Esophagus mucosa (tissue), 1 donor: ENCODE measurements at regions not wholly inside any gene's neighbourhood (a gene's known extent, or its start where the extent isn't known, plus 50 kb on each side); places are given as distances from the start of the nearest gene placed in this dataset.

Experiments used
- ATAC-seq: fragments of 200-7000 bp; cut with Tn5 transposase; one replicate; pipeline ENCODE4 v1.9.1; 2020
- donor health status: DM: yes; HTN: yes; CAD: no.

- no peak for ATAC-seq
Observed at GRCh38 chr2:6301426-6301825, 564.3 kb downstream of the CMPK2 start.

GRCh38 chr2:6308986-6309385 lies 556.7 kb downstream of the CMPK2 start:
- ATAC-seq: no peak

- ATAC-seq: no peak
Observed at GRCh38 chr2:6309415-6310255, 556.1 kb downstream of the CMPK2 start.

GRCh38 chr2:6310256-6311215 lies 555.2 kb downstream of the CMPK2 start:
- ATAC-seq: no peak

GRCh38 chr2:6312367-6312766 lies 553.3 kb downstream of the CMPK2 start:
- ATAC-seq: no peak

- ATAC-seq: no peak
Observed at GRCh38 chr2:6314218-6314960, 551.3 kb downstream of the CMPK2 start.

GRCh38 chr2:6325616-6326015 lies 540.1 kb downstream of the CMPK2 start:
- ATAC-seq: no peak

- no peak for ATAC-seq
Observed at GRCh38 chr2:6326958-6327357, 538.7 kb downstream of the CMPK2 start.

GRCh38 chr2:6336752-6337471 lies 528.8 kb downstream of the CMPK2 start:
- ATAC-seq: no peak

GRCh38 chr2:6337472-6337820 lies 528.3 kb downstream of the CMPK2 start:
- ATAC-seq: no peak

- no peak for ATAC-seq
Observed at GRCh38 chr2:6341588-6342129, 524.0 kb downstream of the CMPK2 start.

GRCh38 chr2:6342273-6342920 lies 523.3 kb downstream of the CMPK2 start:
- no peak for ATAC-seq

- ATAC-seq: no peak
Observed at GRCh38 chr2:6343076-6343475, 522.6 kb downstream of the CMPK2 start.

- ATAC-seq: no peak
Observed at GRCh38 chr2:6352247-6352646, 513.5 kb downstream of the CMPK2 start.

- no peak for ATAC-seq
Observed at GRCh38 chr2:6352906-6353515, 512.7 kb downstream of the CMPK2 start.

GRCh38 chr2:6353669-6354068 lies 512.0 kb downstream of the CMPK2 start:
- no peak for ATAC-seq

GRCh38 chr2:6354546-6354945 lies 511.2 kb downstream of the CMPK2 start:
- no peak for ATAC-seq

GRCh38 chr2:6355886-6356761 lies 509.6 kb downstream of the CMPK2 start:
- no peak for ATAC-seq

GRCh38 chr2:6358546-6358945 lies 507.2 kb downstream of the CMPK2 start:
- ATAC-seq: no peak

GRCh38 chr2:6358985-6359384 lies 506.7 kb downstream of the CMPK2 start:
- ATAC-seq: no peak
